ENCODE measurements at regions not wholly inside any gene's neighbourhood (a gene's known extent, or its start where the extent isn't known, plus 50 kb on each side); places are given as distances from the start of the nearest gene placed in this dataset.

- TF ChIP-seq CTCF (IDR thresholded peaks at IDR 0.05) (no peak), POLR2A (IDR thresholded peaks at IDR 0.05; ENCODE audit: low read depth) (no peak), POLR2AphosphoS5 (IDR thresholded peaks at IDR 0.05) (no peak), EP300 (IDR thresholded peaks at IDR 0.05) (no peak)
Observed at GRCh38 chr3:40677321-40677720, 152.6 kb downstream of the ZNF621 start.
